Kidney (tissue), 13 donors: ENCODE measurements at regions not wholly inside any gene's neighbourhood (a gene's known extent, or its start where the extent isn't known, plus 50 kb on each side); places are given as distances from the start of the nearest gene placed in this dataset.

Experiments
- DNase-seq, 5 donors: peaks; one replicate each; pipeline ENCODE4 v3.0.0-alpha.2; 2013 to 2020
- FAIRE-seq: peaks from 2 replicates; lab custom pipeline; 2012; peaks lifted over from hg19 to GRCh38; lab: Jason Lieb, UNC
- H3K27ac ChIP-seq, 2 donors: one replicate each; pipeline ENCODE4 v1.7.0; 2013; ENCODE audit warnings: low read depth in 2 of 2, low read length in 2 of 2, inconsistent platforms in 1 of 2
- H3K27me3 ChIP-seq: one replicate; pipeline ENCODE4 v1.7.1; 2013; ENCODE audit warnings: low read length, inconsistent platforms; ENCODE audit not compliant: control insufficient read depth, insufficient read depth
- H3K36me3 ChIP-seq, 3 donors: one replicate each; pipeline versions ENCODE4 v1.7.0 to v1.7.1; 2013; ENCODE audit warnings: low read length in 3 of 3, control low read depth in 1 of 3, inconsistent platforms in 1 of 3; ENCODE audit not compliant: insufficient read depth in 3 of 3, control insufficient read depth in 2 of 3
- H3K4me1 ChIP-seq, 3 donors: one replicate each; pipeline versions ENCODE4 v1.7.0 to v1.7.1; 2013; ENCODE audit warnings: low read length in 3 of 3, inconsistent platforms in 1 of 3, low read depth in 1 of 3; ENCODE audit not compliant: control insufficient read depth in 2 of 3, insufficient read depth in 2 of 3
- H3K4me3 ChIP-seq, 3 donors: one replicate each; pipeline versions ENCODE4 v1.7.0 to v1.8.1; 2013; ENCODE audit warnings: low read length in 3 of 3, control low read depth in 1 of 3, inconsistent platforms in 1 of 3
- H3K9ac ChIP-seq, 3 donors: one replicate each; pipeline versions ENCODE4 v1.7.0 to v1.7.1; 2013; ENCODE audit warnings: low read length in 3 of 3, control low read depth in 1 of 3, inconsistent platforms in 1 of 3
- H3K9me3 ChIP-seq, 3 donors: one replicate each; pipeline versions ENCODE4 v1.7.0 to v1.7.1; 2013; ENCODE audit warnings: low read length in 3 of 3, control low read depth in 1 of 3, inconsistent platforms in 1 of 3; ENCODE audit not compliant: control insufficient read depth in 2 of 3, insufficient read depth in 1 of 3
- intact Hi-C: fragments of 100-400 bp; cut with DNase I; formaldehyde crosslinking; loops from one replicate; pipeline ENCODE4 v1.11.1; 2022
- TF ChIP-seq, protein P1 (sequence below): IDR thresholded peaks from 3 replicates; pipeline ENCODE4 v1.5.1; 2012; ENCODE audit warnings: mild to moderate bottlenecking, moderate library complexity, borderline replicate concordance; ENCODE audit not compliant: insufficient read depth; ENCODE audit errors: extremely low read depth
- donor health status: control.
- donor health status: control.
- donor health status: control.
- donor health status: control.
- donor health status: control.
- donor health status: DM: yes; HTN: yes; CAD: no.
- donor health status: Normal renal cell carcinoma (clear cell type).

DNA sequence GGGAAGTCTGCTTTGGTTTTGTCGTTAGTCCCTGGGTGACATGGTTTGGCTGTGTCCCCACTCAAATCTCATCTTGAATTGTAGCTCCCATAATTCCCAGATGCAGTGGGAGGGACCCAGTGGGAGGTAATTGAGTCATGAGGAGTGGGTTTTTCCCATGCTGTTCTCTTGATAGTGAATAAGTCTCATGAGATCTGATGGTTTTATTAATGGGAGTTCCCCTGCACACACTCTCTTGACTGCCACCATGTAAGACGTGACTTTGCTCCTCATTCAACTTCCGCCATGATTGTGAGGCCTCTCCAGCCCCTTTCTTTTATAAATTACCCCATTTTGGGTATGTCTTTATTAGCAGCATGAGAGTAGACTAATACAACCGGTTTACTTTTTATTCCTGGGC is 405.8 kb upstream of the ID2 start:
- no peak for FAIRE-seq
- Histone ChIP-seq H3K27ac (no peak overlapping the region), H3K9me3 (no peaks in the 10 kb centered on the region), H3K27me3 (no peaks in the 10 kb centered on the region), H3K4me1 (no peaks in the 10 kb centered on the region), H3K36me3 (no peaks in the 10 kb centered on the region), H3K4me3 (no peak overlapping the region), H3K9ac (no peak overlapping the region)
- intact Hi-C loops = no loop called here
- TF ChIP-seq, protein P1, sequence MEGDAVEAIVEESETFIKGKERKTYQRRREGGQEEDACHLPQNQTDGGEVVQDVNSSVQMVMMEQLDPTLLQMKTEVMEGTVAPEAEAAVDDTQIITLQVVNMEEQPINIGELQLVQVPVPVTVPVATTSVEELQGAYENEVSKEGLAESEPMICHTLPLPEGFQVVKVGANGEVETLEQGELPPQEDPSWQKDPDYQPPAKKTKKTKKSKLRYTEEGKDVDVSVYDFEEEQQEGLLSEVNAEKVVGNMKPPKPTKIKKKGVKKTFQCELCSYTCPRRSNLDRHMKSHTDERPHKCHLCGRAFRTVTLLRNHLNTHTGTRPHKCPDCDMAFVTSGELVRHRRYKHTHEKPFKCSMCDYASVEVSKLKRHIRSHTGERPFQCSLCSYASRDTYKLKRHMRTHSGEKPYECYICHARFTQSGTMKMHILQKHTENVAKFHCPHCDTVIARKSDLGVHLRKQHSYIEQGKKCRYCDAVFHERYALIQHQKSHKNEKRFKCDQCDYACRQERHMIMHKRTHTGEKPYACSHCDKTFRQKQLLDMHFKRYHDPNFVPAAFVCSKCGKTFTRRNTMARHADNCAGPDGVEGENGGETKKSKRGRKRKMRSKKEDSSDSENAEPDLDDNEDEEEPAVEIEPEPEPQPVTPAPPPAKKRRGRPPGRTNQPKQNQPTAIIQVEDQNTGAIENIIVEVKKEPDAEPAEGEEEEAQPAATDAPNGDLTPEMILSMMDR = no peak
- DNase-seq = no peak

DNA sequence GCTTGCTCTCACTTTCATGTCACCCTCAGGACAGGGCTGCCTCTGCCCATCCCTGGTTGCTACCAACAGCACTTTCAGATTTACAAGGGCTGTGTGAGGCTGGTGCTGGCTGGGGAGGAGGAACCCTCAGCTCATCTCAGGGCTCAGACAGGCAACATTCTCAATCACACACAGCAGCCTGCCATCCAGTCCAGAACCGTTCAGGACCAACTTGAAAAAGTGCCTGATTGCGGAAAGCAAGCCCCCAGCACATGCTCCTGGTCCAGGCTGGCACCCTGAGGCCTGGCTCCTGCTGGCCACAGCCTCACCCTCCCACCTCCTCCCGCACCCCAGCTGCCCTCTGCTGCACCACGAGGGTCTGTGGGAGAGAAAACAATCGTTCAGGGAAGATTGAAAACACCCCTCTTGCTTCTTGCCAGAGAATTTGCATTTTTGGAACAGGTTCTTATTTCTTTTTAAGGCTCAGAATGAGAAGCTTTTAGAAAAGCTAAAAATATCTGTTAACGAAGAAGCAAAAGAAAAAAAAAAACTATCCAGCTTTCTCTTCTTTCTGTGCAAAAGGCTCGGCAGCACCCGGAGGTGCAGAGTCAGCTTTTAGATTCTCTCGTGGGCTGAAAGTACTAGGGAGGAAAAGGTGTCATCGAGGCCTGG is 403.8 kb upstream of the ID2 start:
- H3K4me1 ChIP-seq = no peaks in the 10 kb centered on the region
- no peaks in the 10 kb centered on the region for H3K9me3 ChIP-seq
- FAIRE-seq (no peak), DNase-seq (peak in 1 of 5 donors; percentile 14)
- H3K36me3 ChIP-seq = no peaks in the 10 kb centered on the region
- H3K9ac ChIP-seq = no peak overlapping the region
- TF ChIP-seq, protein P1 = no peak
- intact Hi-C loops = no loop called here
- H3K27me3 ChIP-seq = no peaks in the 10 kb centered on the region
- H3K27ac ChIP-seq = no peak overlapping the region
- H3K4me3 ChIP-seq = no peak overlapping the region

DNA sequence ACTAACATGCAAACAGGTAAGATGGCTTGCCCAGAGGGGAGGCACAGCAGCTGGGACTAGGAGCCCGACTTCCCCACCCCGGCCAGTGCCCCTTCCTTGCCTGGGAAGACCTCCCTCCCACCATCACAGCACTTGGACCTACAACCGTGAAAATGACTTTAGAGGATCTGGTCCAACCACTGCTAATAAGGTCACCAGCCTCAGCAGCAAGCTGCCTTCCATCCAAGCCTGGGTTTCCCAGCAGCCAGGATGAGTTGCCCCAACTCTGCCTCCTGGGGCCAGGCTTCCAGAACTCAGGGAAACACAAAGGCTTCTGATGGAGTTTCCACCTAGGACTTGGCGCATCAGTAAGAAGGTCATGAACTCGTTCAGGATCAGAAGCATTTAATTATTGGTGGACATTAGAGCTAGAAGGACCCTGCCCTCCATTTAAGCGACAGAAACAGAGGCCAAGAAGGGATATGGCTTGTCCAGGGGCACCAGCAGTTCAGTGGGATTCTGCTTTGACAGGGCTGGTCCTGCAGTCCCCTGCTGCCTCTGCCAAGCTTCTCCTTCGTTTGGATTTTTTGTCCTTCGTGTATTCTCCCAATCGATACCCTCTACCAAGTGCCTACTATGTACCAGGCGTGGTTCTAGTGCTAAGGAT is 403.0 kb upstream of the ID2 start:
- H3K27me3 ChIP-seq = no peaks in the 10 kb centered on the region
- FAIRE-seq (no peak), DNase-seq (no peak)
- no peaks in the 10 kb centered on the region for H3K4me1 ChIP-seq
- no peak overlapping the region for H3K4me3 ChIP-seq
- no peak overlapping the region for H3K27ac ChIP-seq
- H3K9me3 ChIP-seq = no peaks in the 10 kb centered on the region
- H3K36me3 ChIP-seq = no peaks in the 10 kb centered on the region
- no peak overlapping the region for H3K9ac ChIP-seq
- intact Hi-C loops = no loop called here
- TF ChIP-seq, protein P1 = no peak
